BJ (cell line): ENCODE measurements at regions not wholly inside any gene's neighbourhood (a gene's known extent, or its start where the extent isn't known, plus 50 kb on each side); places are given as distances from the start of the nearest gene placed in this dataset.

Experiments
- CTCF ChIA-PET: fragments of 350-600 bp; formaldehyde crosslinking; extraction: SDS; loops from one replicate; lab custom pipeline; 2021; ENCODE audit warnings: antibody characterized with exemption, inconsistent platforms; lab: Yijun Ruan, JAX
- POLR2A ChIA-PET: fragments of 300-600 bp; sonication (Branson Sonifier 250); formaldehyde crosslinking; extraction: SDS; loops from one replicate; lab custom pipeline; 2021; ENCODE audit warnings: antibody characterized with exemption; lab: Charles Lee
- DNase-seq: peaks from one replicate; pipeline ENCODE4 v3.0.0-alpha.2; 2011; ENCODE audit warnings: low read depth
- H3K27me3 ChIP-seq: 2 replicates; pipeline ENCODE4 v1.6.0; 2011; ENCODE audit warnings: low read length; ENCODE audit not compliant: control insufficient read depth, insufficient read depth
- H3K36me3 ChIP-seq: 2 replicates; pipeline ENCODE4 v1.5.1; 2011; ENCODE audit warnings: low read length; ENCODE audit not compliant: control insufficient read depth, insufficient read depth
- H3K4me3 ChIP-seq: 2 replicates; pipeline ENCODE4 v1.5.1; 2011; ENCODE audit warnings: low read depth, mild to moderate bottlenecking, control low read depth, low read length
- TF ChIP-seq, protein P1 (sequence below): IDR thresholded peaks from 2 replicates; pipeline ENCODE4 v1.5.1; 2011; ENCODE audit warnings: low read depth, mild to moderate bottlenecking, control low read depth, inconsistent platforms, low read length, moderate library complexity; ENCODE audit not compliant: insufficient read depth

DNA sequence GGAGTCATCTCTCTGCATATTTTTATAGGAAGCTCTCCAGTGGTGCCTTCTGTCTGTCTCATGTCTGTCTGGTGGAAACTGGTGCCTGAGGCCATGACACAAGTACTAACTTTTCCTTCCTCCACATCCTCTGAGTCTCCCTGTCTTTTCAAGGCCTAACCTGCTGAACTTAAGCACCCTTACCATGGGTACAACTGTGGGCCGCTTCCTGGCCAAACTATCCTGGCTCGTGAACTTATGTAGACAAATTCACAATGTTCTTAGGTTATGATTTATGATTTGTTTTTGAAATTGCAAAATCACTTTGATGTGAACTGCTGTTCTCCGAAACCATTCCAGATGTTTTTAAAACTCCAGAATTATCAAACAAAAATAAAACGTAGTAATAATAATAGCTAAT is 804.5 kb upstream of the POU3F3 start:
- ChIA-PET POLR2A (no interaction called here), CTCF (interaction anchor here (0.6 kb wide), 1 partner anchor 707 kb away, joined by 3 read pairs; no protein-coding TSS in a partner anchor)
- Histone ChIP-seq H3K4me3 (no peak overlapping the region), H3K27me3 (no peaks in the 10 kb centered on the region), H3K36me3 (no peaks in the 10 kb centered on the region)
- TF ChIP-seq, protein P1, sequence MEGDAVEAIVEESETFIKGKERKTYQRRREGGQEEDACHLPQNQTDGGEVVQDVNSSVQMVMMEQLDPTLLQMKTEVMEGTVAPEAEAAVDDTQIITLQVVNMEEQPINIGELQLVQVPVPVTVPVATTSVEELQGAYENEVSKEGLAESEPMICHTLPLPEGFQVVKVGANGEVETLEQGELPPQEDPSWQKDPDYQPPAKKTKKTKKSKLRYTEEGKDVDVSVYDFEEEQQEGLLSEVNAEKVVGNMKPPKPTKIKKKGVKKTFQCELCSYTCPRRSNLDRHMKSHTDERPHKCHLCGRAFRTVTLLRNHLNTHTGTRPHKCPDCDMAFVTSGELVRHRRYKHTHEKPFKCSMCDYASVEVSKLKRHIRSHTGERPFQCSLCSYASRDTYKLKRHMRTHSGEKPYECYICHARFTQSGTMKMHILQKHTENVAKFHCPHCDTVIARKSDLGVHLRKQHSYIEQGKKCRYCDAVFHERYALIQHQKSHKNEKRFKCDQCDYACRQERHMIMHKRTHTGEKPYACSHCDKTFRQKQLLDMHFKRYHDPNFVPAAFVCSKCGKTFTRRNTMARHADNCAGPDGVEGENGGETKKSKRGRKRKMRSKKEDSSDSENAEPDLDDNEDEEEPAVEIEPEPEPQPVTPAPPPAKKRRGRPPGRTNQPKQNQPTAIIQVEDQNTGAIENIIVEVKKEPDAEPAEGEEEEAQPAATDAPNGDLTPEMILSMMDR: no peak
- no peak for DNase-seq

DNA sequence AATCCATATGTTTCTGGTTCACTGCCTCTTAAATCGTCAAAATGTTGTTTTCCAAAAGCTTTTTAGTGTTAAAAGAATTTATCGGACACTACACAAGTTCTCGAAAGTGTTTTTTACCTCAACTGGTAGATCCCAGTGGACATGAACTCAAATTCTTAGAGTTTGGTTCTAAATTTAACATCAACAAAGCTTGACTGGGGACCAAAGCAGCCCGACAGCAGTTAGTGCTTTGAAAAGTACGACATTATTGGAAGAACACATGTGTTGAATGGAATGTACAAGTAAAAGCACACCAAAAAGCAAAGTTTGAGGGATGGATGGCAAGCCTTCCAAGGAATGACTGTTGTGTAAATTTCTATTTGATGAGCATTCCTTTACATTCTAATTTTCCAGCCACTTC is 803.9 kb upstream of the POU3F3 start:
- POLR2A ChIA-PET: no interaction called here

DNA sequence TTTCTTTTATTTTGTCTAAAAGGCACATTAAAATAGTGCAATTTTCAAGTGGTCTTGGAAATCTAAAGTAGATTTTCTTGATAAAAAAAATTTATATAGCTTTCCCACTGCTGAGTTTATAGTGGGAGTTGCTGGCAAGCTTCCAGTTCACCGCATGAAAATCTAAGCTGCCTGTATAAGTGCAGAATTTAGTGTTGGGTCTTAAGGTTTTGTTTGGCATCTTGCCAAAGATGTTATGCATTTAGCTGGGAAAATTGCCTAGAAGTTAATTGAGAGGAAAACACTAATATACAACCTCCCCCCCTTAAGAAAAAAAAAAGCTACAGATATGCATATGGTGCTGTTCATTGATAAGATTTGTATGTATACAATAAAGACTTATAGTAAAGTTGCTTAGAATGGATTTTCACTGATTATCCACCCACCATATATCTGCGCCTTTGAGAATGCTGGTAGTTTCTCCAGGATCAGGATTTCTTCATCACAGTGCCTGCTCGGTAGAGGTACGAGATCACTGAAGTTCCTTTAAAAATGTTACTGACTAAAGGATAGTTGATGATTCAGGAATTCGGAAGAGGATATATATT is 803.2 kb upstream of the POU3F3 start:
- no peaks in the 10 kb centered on the region for H3K27me3 ChIP-seq
- POLR2A ChIA-PET: no interaction called here
- DNase-seq: no peak
- H3K36me3 ChIP-seq: no peaks in the 10 kb centered on the region
- H3K4me3 ChIP-seq: no peak overlapping the region
- CTCF ChIA-PET: no interaction called here
- TF ChIP-seq, protein P1: no peak

More for the DNA sequence above, 803.9 kb upstream of the POU3F3 start:
- no peak for DNase-seq
- Histone ChIP-seq H3K36me3 (no peaks in the 10 kb centered on the region), H3K4me3 (no peak overlapping the region), H3K27me3 (no peaks in the 10 kb centered on the region)
- TF ChIP-seq, protein P1: no peak
- CTCF ChIA-PET: no interaction called here

DNA sequence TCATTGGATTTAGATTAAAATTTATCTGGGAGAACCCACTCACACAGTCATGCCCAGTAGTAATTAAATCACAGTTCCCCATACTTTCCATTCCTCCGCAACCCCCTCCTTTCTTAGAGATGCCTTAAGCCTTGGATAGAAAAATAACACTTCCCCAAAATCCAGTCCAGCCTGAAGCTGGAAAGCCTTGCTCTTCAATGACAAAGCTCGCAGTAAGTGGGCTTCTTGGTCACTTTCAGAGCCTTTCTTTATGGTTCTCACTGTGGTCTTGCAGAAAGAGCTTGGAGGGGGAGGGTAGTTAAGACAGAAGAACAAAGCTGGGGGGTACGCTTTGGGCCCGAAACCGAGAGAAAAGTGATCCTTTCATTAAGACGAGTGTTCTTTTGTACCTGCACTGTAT is 802.1 kb upstream of the POU3F3 start:
- H3K27me3 ChIP-seq: no peaks in the 10 kb centered on the region

DNA sequence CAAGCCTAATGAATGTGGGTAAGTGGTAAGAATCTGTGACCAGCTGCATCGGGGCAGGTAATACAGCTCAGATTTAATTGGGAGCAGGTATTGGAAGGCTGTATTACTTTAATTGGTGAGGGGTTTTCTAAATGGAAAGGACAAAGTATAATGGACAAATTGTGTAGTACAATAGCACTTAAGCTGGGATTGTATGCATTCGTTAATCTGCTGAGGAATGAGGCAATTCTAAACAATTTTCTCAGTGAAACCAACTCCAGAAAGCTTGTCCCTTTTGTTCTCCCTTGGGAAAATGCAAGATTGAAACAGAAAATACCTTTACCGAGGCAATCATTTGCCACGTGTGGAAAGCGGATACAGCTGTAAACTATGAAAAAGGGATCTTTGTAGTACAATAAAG is 801.6 kb upstream of the POU3F3 start:
- TF ChIP-seq, protein P1: no peak
- H3K4me3 ChIP-seq: no peak overlapping the region
- ChIA-PET POLR2A (no interaction called here), CTCF (no interaction called here)
- DNase-seq: no peak
- no peaks in the 10 kb centered on the region for H3K27me3 ChIP-seq
- H3K36me3 ChIP-seq: no peaks in the 10 kb centered on the region

More for the DNA sequence above, 802.1 kb upstream of the POU3F3 start:
- POLR2A ChIA-PET: no interaction called here
- H3K4me3 ChIP-seq: no peak overlapping the region
- no peaks in the 10 kb centered on the region for H3K36me3 ChIP-seq
- CTCF ChIA-PET: no interaction called here
- no peak for DNase-seq
- TF ChIP-seq, protein P1: no peak
